ENCODE measurements at regions not wholly inside any gene's neighbourhood (a gene's known extent, or its start where the extent isn't known, plus 50 kb on each side); places are given as distances from the start of the nearest gene placed in this dataset.

- no peak for TF ChIP-seq GATA2 (CRISPR knock-in tag; IDR thresholded peaks at IDR 0.05)
- TF ChIP-seq ZNF639 (CRISPR knock-in tag; conservative IDR thresholded peaks at IDR 0.05 in 1 of 2, IDR thresholded peaks at IDR 0.05 in 1 of 2), result no peak
- no peak for TF ChIP-seq SPI1 (IDR thresholded peaks at IDR 0.05; ENCODE audit: borderline replicate concordance, low read depth, low read length)
- TF ChIP-seq ZBTB17 (CRISPR knock-in tag; IDR thresholded peaks at IDR 0.05), result no peak
- no peak for TF ChIP-seq DEAF1 (CRISPR knock-in tag; IDR thresholded peaks at IDR 0.05)
- no peak for TF ChIP-seq ZNF133 (CRISPR knock-in tag; IDR thresholded peaks at IDR 0.05)
- TF ChIP-seq SMAD4 (CRISPR knock-in tag; conservative IDR thresholded peaks at IDR 0.05), result no peak
- TF ChIP-seq, protein P1, sequence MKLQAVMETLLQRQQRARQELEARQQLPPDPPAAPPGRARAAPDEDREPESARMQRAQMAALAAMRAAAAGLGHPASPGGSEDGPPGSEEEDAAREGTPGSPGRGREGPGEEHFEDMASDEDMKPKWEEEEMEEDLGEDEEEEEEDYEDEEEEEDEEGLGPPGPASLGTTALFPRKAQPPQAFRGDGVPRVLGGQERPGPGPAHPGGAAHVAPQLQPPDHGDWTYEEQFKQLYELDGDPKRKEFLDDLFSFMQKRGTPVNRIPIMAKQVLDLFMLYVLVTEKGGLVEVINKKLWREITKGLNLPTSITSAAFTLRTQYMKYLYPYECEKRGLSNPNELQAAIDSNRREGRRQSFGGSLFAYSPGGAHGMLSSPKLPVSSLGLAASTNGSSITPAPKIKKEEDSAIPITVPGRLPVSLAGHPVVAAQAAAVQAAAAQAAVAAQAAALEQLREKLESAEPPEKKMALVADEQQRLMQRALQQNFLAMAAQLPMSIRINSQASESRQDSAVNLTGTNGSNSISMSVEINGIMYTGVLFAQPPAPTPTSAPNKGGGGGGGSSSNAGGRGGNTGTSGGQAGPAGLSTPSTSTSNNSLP (IDR thresholded peaks at IDR 0.05; ENCODE audit: borderline replicate concordance, low read depth, low read length), result no peak
- no peak for TF ChIP-seq CTCF (IDR thresholded peaks at IDR 0.05 in 2 of 3, conservative IDR thresholded peaks at IDR 0.05 in 1 of 3; ENCODE audit: insufficient read depth in 2 of 3, low read depth in 1 of 3, low read length in 3 of 3)
- TF ChIP-seq RBBP5 (IDR thresholded peaks at IDR 0.05; ENCODE audit: borderline replicate concordance, insufficient read depth, low read length, poor library complexity, severe bottlenecking), result no peak
- TF ChIP-seq MLLT1 (IDR thresholded peaks at IDR 0.05), result no peak
Observed at GRCh38 chr6:68139130-68139529, 496.0 kb upstream of the ADGRB3 start.

All from K562 (cell line).